HCT116 (cell line): ENCODE measurements at regions not wholly inside any gene's neighbourhood (a gene's known extent, or its start where the extent isn't known, plus 50 kb on each side); places are given as distances from the start of the nearest gene placed in this dataset.

Experiments
- ATAC-seq: fragments of 200-7000 bp; cut with Tn5 transposase; 2 replicates; pipeline ENCODE4 v1.9.1; 2020; ENCODE audit warnings: mild to moderate bottlenecking, moderate library complexity
- BruUV-seq: library from RNA; stranded (reverse); fragments of 400-500 nt; replicated peaks from 2 replicates; lab custom pipeline; 2021; lab: Mats Ljungman, UMichigan
- CTCF ChIA-PET: fragments of 300-600 bp; sonication (Branson Sonifier 250); formaldehyde crosslinking; loops from one replicate; lab custom pipeline; 2021; ENCODE audit warnings: antibody characterized with exemption; lab: Charles Lee
- POLR2A ChIA-PET: fragments of 300-600, 350-600 bp; sonication (Branson Sonifier 250); formaldehyde crosslinking; loops from one replicate; lab custom pipeline; 2021; ENCODE audit warnings: antibody characterized with exemption; lab: Charles Lee
- RAD21 ChIA-PET, 2 experiments: fragments of 300-600 bp; sonication (Branson Sonifier 250); formaldehyde crosslinking; loops; one replicate each; lab custom pipeline; 2023; ENCODE audit warnings: low total read pairs in 2 of 2; ENCODE audit not compliant: uncharacterized antibody in 2 of 2, unreplicated experiment in 2 of 2, low non-redundant PET in 1 of 2; lab: Charles Lee
- DNase-seq: peaks from one replicate; pipeline ENCODE4 v3.0.0-alpha.2; 2010; ENCODE audit warnings: low read depth, low spot score
- H2AFZ ChIP-seq: fragments of 200-600 bp; shearing (Covaris generic), sonication (generic); 2 replicates; pipeline ENCODE4 v1.6.1; 2017; ENCODE audit warnings: low read depth, mixed run types, mixed read lengths, antibody characterized with exemption, low read length; ENCODE audit not compliant: poor library complexity, severe bottlenecking
- H3K27ac ChIP-seq: 2 replicates; pipeline ENCODE4 v1.5.1; 2012; ENCODE audit warnings: low read depth, low read length
- H3K27me3 ChIP-seq: fragments of 200-600 bp; sonication (generic); 2 replicates; pipeline ENCODE4 v1.6.1; 2016; ENCODE audit warnings: mixed run types, low read length, mixed read lengths; ENCODE audit not compliant: insufficient read depth
- H3K36me3 ChIP-seq, 2 experiments: fragments of 200-500 bp in 1 of 2; fragments of 200-600 bp in 1 of 2; sonication (Bioruptor generic) in 1 of 2; sonication (generic) in 1 of 2; 2 replicates each; pipeline versions ENCODE4 v1.5.1 to v1.6.1; 2014 to 2016; ENCODE audit warnings: low read length in 2 of 2, inconsistent platforms in 1 of 2, mixed read lengths in 1 of 2, mixed run types in 1 of 2; ENCODE audit not compliant: insufficient read depth in 2 of 2, control insufficient read depth in 1 of 2
- H3K4me1 ChIP-seq, 2 experiments: fragments of 200-600 bp in 1 of 2; sonication (generic) in 1 of 2; 2 replicates each; pipeline versions ENCODE4 v1.5.1 to v1.6.1; 2012 to 2017; ENCODE audit warnings: low read length in 2 of 2, inconsistent platforms in 1 of 2, mild to moderate bottlenecking in 1 of 2, mixed read lengths in 1 of 2, mixed run types in 1 of 2, moderate library complexity in 1 of 2; ENCODE audit not compliant: insufficient read depth in 2 of 2, control insufficient read depth in 1 of 2
- H3K4me2 ChIP-seq: fragments of 200-600 bp; sonication (generic); 2 replicates; pipeline ENCODE4 v1.6.1; 2017; ENCODE audit warnings: mixed run types, low read length, mixed read lengths
- H3K4me3 ChIP-seq, 2 experiments: fragments of 200-600 bp in 1 of 2; sonication (generic) in 1 of 2; replicated peaks in 1 of 2; 2 replicates each; pipeline ENCODE4 v1.5.1; 2011 to 2016; ENCODE audit warnings: low read length in 2 of 2, control low read depth in 1 of 2, low read depth in 1 of 2, mild to moderate bottlenecking in 1 of 2, mixed read lengths in 1 of 2, mixed run types in 1 of 2
- H3K79me2 ChIP-seq: fragments of 200-600 bp; sonication (generic); 2 replicates; pipeline ENCODE4 v1.6.1; 2017; ENCODE audit warnings: mild to moderate bottlenecking, mixed run types, low read length, moderate library complexity, mixed read lengths; ENCODE audit not compliant: insufficient read depth
- H3K9ac ChIP-seq: fragments of 200-600 bp; sonication (generic); 2 replicates; pipeline ENCODE4 v1.6.1; 2016; ENCODE audit warnings: low read length, mixed read lengths
- H3K9me2 ChIP-seq: fragments of 200-600 bp; sonication (generic), shearing (Covaris generic); 2 replicates; pipeline ENCODE4 v1.6.1; 2017; ENCODE audit warnings: mixed run types, mild to moderate bottlenecking, moderate library complexity; ENCODE audit not compliant: insufficient read depth
- H3K9me3 ChIP-seq, 2 experiments: fragments of 200-500 bp in 1 of 2; fragments of 200-600 bp in 1 of 2; sonication (Bioruptor generic) in 1 of 2; sonication (generic) in 1 of 2; 2 replicates each; pipeline ENCODE4 v1.6.1; 2014 to 2017; ENCODE audit warnings: low read length in 2 of 2, mixed read lengths in 2 of 2, inconsistent platforms in 1 of 2, low read depth in 1 of 2, mild to moderate bottlenecking in 1 of 2, mixed run types in 1 of 2, moderate library complexity in 1 of 2; ENCODE audit not compliant: control insufficient read depth in 1 of 2, insufficient read depth in 1 of 2
- H4K20me1 ChIP-seq: fragments of 200-600 bp; sonication (generic), shearing (Covaris generic); 2 replicates; pipeline ENCODE4 v1.6.1; 2017; ENCODE audit warnings: mixed run types, mild to moderate bottlenecking, moderate library complexity; ENCODE audit not compliant: insufficient read depth
- CTCF ChIP-seq, 3 experiments: fragments of 200-600 bp in 1 of 3; sonication (generic) in 1 of 3; IDR thresholded peaks in 2 of 3; conservative IDR thresholded peaks in 1 of 3; 2 replicates each; pipeline ENCODE4 v1.5.1; 2012 to 2017; ENCODE audit warnings: low read depth in 2 of 3, low read length in 2 of 3, antibody characterized with exemption in 1 of 3, borderline replicate concordance in 1 of 3, control low read depth in 1 of 3, mild to moderate bottlenecking in 1 of 3, mixed read lengths in 1 of 3, mixed run types in 1 of 3, moderate library complexity in 1 of 3; ENCODE audit not compliant: insufficient read depth in 1 of 3
- EZH2 ChIP-seq: fragments of 200-600 bp; sonication (generic); IDR thresholded peaks from 2 replicates; pipeline ENCODE4 v1.6.1; 2017; ENCODE audit warnings: antibody characterized with exemption, mixed run types
- EZH2phosphoT487 ChIP-seq: fragments of 200-600 bp; IDR thresholded peaks from 2 replicates; pipeline ENCODE4 v1.6.1; 2018; ENCODE audit warnings: antibody characterized with exemption, borderline replicate concordance
- JUND ChIP-seq: IDR thresholded peaks from 2 replicates; pipeline ENCODE4 v1.6.1; 2012
- POLR2AphosphoS5 ChIP-seq: IDR thresholded peaks from 2 replicates; pipeline ENCODE4 v1.6.1; 2011; ENCODE audit warnings: mild to moderate bottlenecking, low read depth, low read length, moderate library complexity
- SIN3A ChIP-seq: IDR thresholded peaks from 2 replicates; pipeline ENCODE4 v1.6.1; 2012; ENCODE audit warnings: low read depth
- YY1 ChIP-seq: IDR thresholded peaks from 2 replicates; pipeline ENCODE4 v1.6.1; 2011; ENCODE audit warnings: low read length, low read depth, moderate library complexity, mild to moderate bottlenecking; ENCODE audit not compliant: insufficient replicate concordance; ENCODE audit errors: extremely low read depth
- ZBTB33 ChIP-seq: IDR thresholded peaks from 2 replicates; pipeline ENCODE4 v1.6.1; 2011; ENCODE audit warnings: mild to moderate bottlenecking, low read length, moderate library complexity; ENCODE audit not compliant: insufficient replicate concordance; ENCODE audit errors: extremely low read depth
- ZFX ChIP-seq: fragments of 450-650 bp; IDR thresholded peaks from 2 replicates; pipeline ENCODE4 v1.6.1; 2017
- ZNF274 ChIP-seq: fragments of 200-500 bp; sonication (Bioruptor generic); IDR thresholded peaks from 2 replicates; pipeline ENCODE4 v1.6.1; 2014; ENCODE audit warnings: mild to moderate bottlenecking, low read depth, low read length, inconsistent platforms
- intact Hi-C: fragments of 100-400 bp; cut with micrococcal nuclease; formaldehyde crosslinking; loops from 2 replicates; pipeline ENCODE4 v1.10.0; 2022
- TF ChIP-seq, protein P1 (sequence below): IDR thresholded peaks from 2 replicates; pipeline ENCODE4 v1.6.1; 2012
- TF ChIP-seq, protein P2 (sequence below): IDR thresholded peaks from 2 replicates; pipeline ENCODE4 v1.6.1; 2012

- POLR2A ChIA-PET = no interaction called here
- H3K4me3 ChIP-seq = no peak overlapping the region
- H3K4me2 ChIP-seq = no peak overlapping the region
- ATAC-seq = no peak
- H3K9me3 ChIP-seq = no peaks in the 10 kb centered on the region
- H3K79me2 ChIP-seq = no peaks in the 10 kb centered on the region
- H4K20me1 ChIP-seq = no peaks in the 10 kb centered on the region
- RAD21 ChIA-PET = no interaction called here
- no peaks in the 10 kb centered on the region for H3K4me1 ChIP-seq
- no peaks in the 10 kb centered on the region for H3K27me3 ChIP-seq
- no peak for DNase-seq
- CTCF ChIA-PET = no interaction called here
- intact Hi-C loops = no loop called here
- H3K27ac ChIP-seq = no peak overlapping the region
- no peak overlapping the region for H3K9ac ChIP-seq
- no peak overlapping the region for H2AFZ ChIP-seq
- TF ChIP-seq YY1 (no peak), EZH2 (no peak)
- TF ChIP-seq, protein P1, sequence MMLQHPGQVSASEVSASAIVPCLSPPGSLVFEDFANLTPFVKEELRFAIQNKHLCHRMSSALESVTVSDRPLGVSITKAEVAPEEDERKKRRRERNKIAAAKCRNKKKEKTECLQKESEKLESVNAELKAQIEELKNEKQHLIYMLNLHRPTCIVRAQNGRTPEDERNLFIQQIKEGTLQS = no peak
- H3K9me2 ChIP-seq = no peaks in the 10 kb centered on the region
- no TSS peak for BruUV-seq
- H3K36me3 ChIP-seq = no peaks in the 10 kb centered on the region
Measured at GRCh38 chr1:58964880-58965279, 181.0 kb upstream of the JUN start.

GRCh38 chr1:58966103-58966916 is 182.5 kb upstream of the JUN start:
- Histone ChIP-seq H2AFZ (no peak overlapping the region), H3K4me1 (no peaks in the 10 kb centered on the region), H3K9me2 (no peaks in the 10 kb centered on the region), H3K9ac (no peak overlapping the region), H3K9me3 (no peaks in the 10 kb centered on the region), H3K79me2 (no peaks in the 10 kb centered on the region), H3K27me3 (no peaks in the 10 kb centered on the region), H3K27ac (no peak overlapping the region), H3K36me3 (no peaks in the 10 kb centered on the region), H3K4me3 (no peak overlapping the region), H3K4me2 (no peak overlapping the region), H4K20me1 (no peaks in the 10 kb centered on the region)
- no TSS peak for BruUV-seq
- CTCF ChIA-PET = no interaction called here
- TF ChIP-seq SIN3A (no peak), JUND (no peak), ZBTB33 (no peak), CTCF (IDR thresholded peaks at IDR 0.05 in 2 of 3, conservative IDR thresholded peaks at IDR 0.05 in 1 of 3; ENCODE audit: borderline replicate concordance in 1 of 3, insufficient read depth in 1 of 3, low read depth in 2 of 3, low read length in 2 of 3) (no peak), POLR2AphosphoS5 (no peak), ZNF274 (no peak), ZFX (no peak), EZH2phosphoT487 (no peak)
- TF ChIP-seq, protein P1 = no peak
- TF ChIP-seq, protein P2, sequence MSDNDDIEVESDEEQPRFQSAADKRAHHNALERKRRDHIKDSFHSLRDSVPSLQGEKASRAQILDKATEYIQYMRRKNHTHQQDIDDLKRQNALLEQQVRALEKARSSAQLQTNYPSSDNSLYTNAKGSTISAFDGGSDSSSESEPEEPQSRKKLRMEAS = no peak
- DNase-seq (no peak), ATAC-seq (no peak)
- POLR2A ChIA-PET = no interaction called here
- RAD21 ChIA-PET = no interaction called here
- intact Hi-C loops = no loop called here
